Astrocyte (in vitro differentiated cells and primary cell): ENCODE measurements at regions not wholly inside any gene's neighbourhood (a gene's known extent, or its start where the extent isn't known, plus 50 kb on each side); places are given as distances from the start of the nearest gene placed in this dataset.

Source experiments
- DNase-seq: peaks from one replicate; pipeline ENCODE4 v3.0.0-alpha.2; 2010; ENCODE audit warnings: low read depth
- FAIRE-seq: peaks from 2 replicates; lab custom pipeline; 2011; peaks lifted over from hg19 to GRCh38; lab: Jason Lieb, UNC
- H2AFZ ChIP-seq: 2 replicates; pipeline ENCODE4 v1.6.0; 2012; ENCODE audit warnings: low read depth, low read length, inconsistent platforms
- H3K27ac ChIP-seq: 2 replicates; pipeline ENCODE4 v1.5.1; 2011; ENCODE audit warnings: low read depth, low read length, inconsistent platforms
- H3K27me3 ChIP-seq: 2 replicates; pipeline ENCODE4 v1.6.0; 2011; ENCODE audit warnings: low read length, inconsistent platforms; ENCODE audit not compliant: insufficient read depth
- H3K36me3 ChIP-seq: 2 replicates; pipeline ENCODE4 v1.5.1; 2011; ENCODE audit warnings: low read length, inconsistent platforms; ENCODE audit not compliant: insufficient read depth
- H3K4me1 ChIP-seq: 2 replicates; pipeline ENCODE4 v1.5.1; 2011; ENCODE audit warnings: low read length, inconsistent platforms; ENCODE audit not compliant: insufficient read depth
- H3K4me2 ChIP-seq: 2 replicates; pipeline ENCODE4 v1.6.0; 2012; ENCODE audit warnings: low read length, inconsistent platforms
- H3K4me3 ChIP-seq: 2 replicates; pipeline ENCODE4 v1.5.1; 2011; ENCODE audit warnings: low read depth, mild to moderate bottlenecking, low read length, inconsistent platforms; ENCODE audit not compliant: insufficient read depth
- H3K79me2 ChIP-seq: 2 replicates; pipeline ENCODE4 v1.6.0; 2012; ENCODE audit warnings: mild to moderate bottlenecking, low read length, inconsistent platforms; ENCODE audit not compliant: insufficient read depth
- H3K9ac ChIP-seq: 2 replicates; pipeline ENCODE4 v1.6.0; 2012; ENCODE audit warnings: mild to moderate bottlenecking, low read length, inconsistent platforms
- H3K9me3 ChIP-seq: 2 replicates; pipeline ENCODE4 v1.5.1; 2012; ENCODE audit warnings: low read depth, mild to moderate bottlenecking, low read length, inconsistent platforms; ENCODE audit not compliant: insufficient read depth
- H4K20me1 ChIP-seq: 2 replicates; pipeline ENCODE4 v1.6.0; 2012; ENCODE audit warnings: low read length, inconsistent platforms; ENCODE audit not compliant: insufficient read depth
- H3K27ac Mint-ChIP-seq: one replicate; pipeline ENCODE4 v1.8.0; 2021; ENCODE audit warnings: mild to moderate bottlenecking, mixed read lengths; ENCODE audit not compliant: unreplicated experiment
- H3K27me3 Mint-ChIP-seq: one replicate; pipeline ENCODE4 v1.8.0; 2021; ENCODE audit warnings: low read depth, mixed read lengths; ENCODE audit not compliant: unreplicated experiment
- H3K36me3 Mint-ChIP-seq: one replicate; pipeline ENCODE4 v1.8.0; 2021; ENCODE audit warnings: low read depth, mixed read lengths; ENCODE audit not compliant: unreplicated experiment
- H3K4me1 Mint-ChIP-seq: one replicate; pipeline ENCODE4 v1.8.0; 2021; ENCODE audit warnings: low read depth, mixed read lengths; ENCODE audit not compliant: unreplicated experiment
- H3K4me3 Mint-ChIP-seq: one replicate; pipeline ENCODE4 v1.8.0; 2021; ENCODE audit warnings: mild to moderate bottlenecking, moderate library complexity, mixed read lengths; ENCODE audit not compliant: unreplicated experiment
- H3K9me3 Mint-ChIP-seq: one replicate; pipeline ENCODE4 v1.8.0; 2021; ENCODE audit warnings: mild to moderate bottlenecking, mixed read lengths; ENCODE audit not compliant: unreplicated experiment
- CTCF ChIP-seq: IDR thresholded peaks from 2 replicates; pipeline ENCODE4 v1.5.1; 2011; ENCODE audit warnings: low read depth, mild to moderate bottlenecking, inconsistent platforms, low read length, moderate library complexity; ENCODE audit not compliant: insufficient read depth
- EZH2 ChIP-seq: IDR thresholded peaks from 2 replicates; pipeline ENCODE4 v1.6.1; 2012; ENCODE audit warnings: mild to moderate bottlenecking, low read length, inconsistent platforms; ENCODE audit not compliant: insufficient read depth

- Mint-ChIP-seq H3K36me3 (no peaks in the 10 kb centered on the region), H3K27me3 (peaks cover 19% of the 10 kb centered on the region), H3K9me3 (peaks cover 9% of the 10 kb centered on the region), H3K27ac (no peak overlapping the region), H3K4me3 (no peak overlapping the region), H3K4me1 (peaks cover 5% of the 10 kb centered on the region)
- H3K27me3 ChIP-seq: no peaks in the 10 kb centered on the region
- H3K9ac ChIP-seq: no peak overlapping the region
- DNase-seq (no peak), FAIRE-seq (no peak)
- TF ChIP-seq CTCF (no peak), EZH2 (no peak)
- peaks cover 8% of the 10 kb centered on the region for H3K4me1 ChIP-seq
- H4K20me1 ChIP-seq: no peaks in the 10 kb centered on the region
- H3K9me3 ChIP-seq: peaks cover 3% of the 10 kb centered on the region
- H3K4me3 ChIP-seq: no peak overlapping the region
- H3K36me3 ChIP-seq: no peaks in the 10 kb centered on the region
- no peaks in the 10 kb centered on the region for H3K79me2 ChIP-seq
- no peak overlapping the region for H3K27ac ChIP-seq
- no peak overlapping the region for H2AFZ ChIP-seq
- no peak overlapping the region for H3K4me2 ChIP-seq
Observed at GRCh38 chr5:133731951-133732350, 119.6 kb upstream of the FSTL4 start.

- Mint-ChIP-seq H3K27ac (no peak overlapping the region), H3K4me3 (no peak overlapping the region), H3K4me1 (peaks cover 5% of the 10 kb centered on the region), H3K36me3 (no peaks in the 10 kb centered on the region), H3K9me3 (peaks cover 9% of the 10 kb centered on the region), H3K27me3 (peaks cover 19% of the 10 kb centered on the region)
- Histone ChIP-seq H3K9me3 (peaks cover 3% of the 10 kb centered on the region), H3K27me3 (no peaks in the 10 kb centered on the region), H3K9ac (no peak overlapping the region), H3K4me2 (no peak overlapping the region), H2AFZ (no peak overlapping the region), H3K36me3 (no peaks in the 10 kb centered on the region), H3K27ac (no peak overlapping the region), H3K4me3 (no peak overlapping the region), H3K79me2 (no peaks in the 10 kb centered on the region), H4K20me1 (no peaks in the 10 kb centered on the region), H3K4me1 (peaks cover 5% of the 10 kb centered on the region)
- TF ChIP-seq EZH2: no peak
- TF ChIP-seq CTCF: no peak
- no peak for DNase-seq
- FAIRE-seq: no peak
Observed at GRCh38 chr5:133730866-133731265, 118.5 kb upstream of the FSTL4 start.

- H3K27me3 Mint-ChIP-seq: peaks cover 19% of the 10 kb centered on the region
- H3K36me3 ChIP-seq: no peaks in the 10 kb centered on the region
- H3K36me3 Mint-ChIP-seq: no peaks in the 10 kb centered on the region
- no peak for DNase-seq
- H3K27ac ChIP-seq: no peak overlapping the region
- no peaks in the 10 kb centered on the region for H3K79me2 ChIP-seq
- no peak overlapping the region for H2AFZ ChIP-seq
- no peak overlapping the region for H3K4me2 ChIP-seq
- H3K9ac ChIP-seq: no peak overlapping the region
- H3K4me3 ChIP-seq: no peak overlapping the region
- H3K4me1 ChIP-seq: peaks cover under 1% of the 10 kb centered on the region
- H3K4me3 Mint-ChIP-seq: no peak overlapping the region
- peaks cover 3% of the 10 kb centered on the region for H3K4me1 Mint-ChIP-seq
- no peak for FAIRE-seq
- H3K27me3 ChIP-seq: peaks cover 2% of the 10 kb centered on the region
- no peak overlapping the region for H3K27ac Mint-ChIP-seq
- no peaks in the 10 kb centered on the region for H4K20me1 ChIP-seq
- H3K9me3 Mint-ChIP-seq: peaks cover 9% of the 10 kb centered on the region
- no peak for TF ChIP-seq CTCF
- TF ChIP-seq EZH2: no peak
- peaks cover 3% of the 10 kb centered on the region for H3K9me3 ChIP-seq
Observed at GRCh38 chr5:133730346-133730745, 118.0 kb upstream of the FSTL4 start.
